ENCODE measurements at regions not wholly inside any gene's neighbourhood (a gene's known extent, or its start where the extent isn't known, plus 50 kb on each side); places are given as distances from the start of the nearest gene placed in this dataset.

DNA sequence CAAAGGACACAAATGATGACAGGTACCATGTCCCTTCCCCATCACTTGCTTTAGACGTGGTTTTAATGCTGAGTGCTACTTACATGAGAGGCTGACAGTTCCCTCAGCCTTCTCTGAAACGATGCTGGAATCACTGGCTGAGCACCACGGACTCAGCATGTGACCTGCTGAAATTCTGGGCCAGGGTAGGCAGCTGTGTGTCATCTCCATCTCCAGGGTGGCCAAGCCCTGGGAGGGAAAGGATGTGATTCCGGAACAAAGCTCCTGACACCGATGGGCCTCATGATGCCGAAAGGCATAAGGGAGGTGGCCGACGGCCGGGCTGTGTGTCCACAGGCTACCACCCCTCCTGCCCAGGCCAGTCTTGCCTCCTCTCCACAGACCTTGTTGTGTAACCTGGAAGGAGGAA is 184.3 kb upstream of the CST7 start:
- ChIA-PET CTCF (no interaction called here), POLR2A (no interaction called here)
- FAIRE-seq (no peak), ATAC-seq (no peak), DNase-seq (ENCODE audit: low read depth in 1 of 2, low spot score in 1 of 2) (no peak)
- no peak overlapping the region for H3K4me3 ChIP-seq
- no peaks in the 10 kb centered on the region for H3K4me1 ChIP-seq
- no peak overlapping the region for H3K27ac ChIP-seq
- 60% methylated on average over 9 of the region's 9 CpGs for WGBS (ENCODE audit: missing lambda C conversion rate)
- no peak overlapping the region for H3K4me2 ChIP-seq
- peaks cover 10% of the 10 kb centered on the region; the same call in 2 of the 3 replicates for H3K9me3 ChIP-seq
- TF ChIP-seq EHF (CRISPR knock-in tag; IDR thresholded peaks at IDR 0.05) (no peak), NPAS2 (CRISPR knock-in tag; IDR thresholded peaks at IDR 0.05; ENCODE audit: borderline replicate concordance) (no peak), POLR2AphosphoS2 (conservative IDR thresholded peaks at IDR 0.05; ENCODE audit: low read length) (no peak), JUN (IDR thresholded peaks at IDR 0.05) (no peak), GATA3 (IDR thresholded peaks at IDR 0.05; ENCODE audit: borderline replicate concordance) (no peak)

DNA sequence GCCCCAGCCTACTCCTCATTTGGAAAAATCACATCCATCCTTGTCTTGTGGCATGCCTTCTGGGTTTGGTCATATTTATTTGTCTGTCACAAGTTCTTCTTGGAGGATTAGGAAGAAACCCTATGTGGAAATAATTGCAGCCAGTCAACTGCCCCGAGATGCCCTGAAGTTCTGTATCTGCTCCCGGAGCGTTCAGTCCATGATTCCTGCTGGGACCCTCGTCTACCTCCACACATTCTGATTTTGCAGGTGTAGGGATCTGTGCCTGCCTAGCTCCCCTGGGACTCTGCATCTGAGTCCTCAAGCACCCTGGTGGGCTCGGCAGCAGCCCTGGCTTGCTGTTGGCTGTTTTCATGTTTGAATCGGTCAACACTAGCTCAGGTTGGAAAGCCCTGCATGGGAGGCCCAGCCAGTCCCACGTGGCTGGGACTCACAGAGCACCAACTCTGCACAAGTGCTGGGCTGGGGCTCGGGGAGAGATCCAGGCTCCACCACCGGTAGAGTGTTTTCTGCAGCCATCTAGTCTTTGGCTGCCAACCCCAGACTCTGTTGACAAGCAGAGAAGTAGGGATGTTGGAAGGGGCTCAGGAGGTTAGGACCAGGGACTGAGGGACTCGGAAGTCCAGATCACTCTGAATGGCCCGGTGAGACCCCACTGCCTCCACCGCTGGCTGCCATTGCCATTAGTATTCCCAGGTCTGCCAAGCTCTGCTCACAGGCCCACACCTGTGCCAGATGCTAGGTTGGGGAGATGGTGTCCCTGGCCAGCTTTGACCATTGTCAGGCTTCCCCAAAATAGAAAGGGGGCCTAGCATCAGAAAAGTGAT is 183.5 kb upstream of the CST7 start:
- ATAC-seq (no peak), DNase-seq (ENCODE audit: low read depth in 1 of 2, low spot score in 1 of 2) (no peak), FAIRE-seq (no peak)
- CTCF ChIA-PET: interaction anchor here (2.1 kb wide), 1 partner anchor 16 kb away, joined by 9 read pairs; no protein-coding TSS in a partner anchor
- POLR2A ChIA-PET: no interaction called here
- H3K9me3 ChIP-seq: peaks cover 6% of the 10 kb centered on the region; the same call in 2 of the 3 replicates
- no peak overlapping the region for H3K4me2 ChIP-seq
- H3K27ac ChIP-seq: no peak overlapping the region
- H3K4me3 ChIP-seq: no peak overlapping the region
- H3K4me1 ChIP-seq: no peaks in the 10 kb centered on the region
- 71% methylated on average over 12 of the region's 12 CpGs for WGBS (ENCODE audit: missing lambda C conversion rate)
- TF ChIP-seq SMC3 (IDR thresholded peaks at IDR 0.05) (no peak), TP53 (CRISPR knock-in tag; IDR thresholded peaks at IDR 0.05) (no peak), KDM5A (IDR thresholded peaks at IDR 0.05) (no peak), FOSL2 (IDR thresholded peaks at IDR 0.05) (no peak), FOSL2 (CRISPR knock-in tag; IDR thresholded peaks at IDR 0.05) (no peak), RNF2 (IDR thresholded peaks at IDR 0.05; ENCODE audit: borderline replicate concordance, low read depth) (no peak), MYC (IDR thresholded peaks at IDR 0.05; ENCODE audit: borderline replicate concordance, low read length) (no peak), ZC3H11A (IDR thresholded peaks at IDR 0.05) (no peak), CBX8 (IDR thresholded peaks at IDR 0.05) (no peak), CHD2 (IDR thresholded peaks at IDR 0.05; ENCODE audit: low read length, partially characterized antibody) (no peak), MAFK (IDR thresholded peaks at IDR 0.05; ENCODE audit: partially characterized antibody) (no peak), HOXA7 (CRISPR knock-in tag; IDR thresholded peaks at IDR 0.05) (no peak), POLR2AphosphoS2 (conservative IDR thresholded peaks at IDR 0.05; ENCODE audit: low read length) (no peak), FOSB (CRISPR knock-in tag; IDR thresholded peaks at IDR 0.05) (no peak), CEBPB (IDR thresholded peaks at IDR 0.05) (no peak), FOXS1 (CRISPR knock-in tag; IDR thresholded peaks at IDR 0.05) (no peak)
- TF ChIP-seq, protein P1, sequence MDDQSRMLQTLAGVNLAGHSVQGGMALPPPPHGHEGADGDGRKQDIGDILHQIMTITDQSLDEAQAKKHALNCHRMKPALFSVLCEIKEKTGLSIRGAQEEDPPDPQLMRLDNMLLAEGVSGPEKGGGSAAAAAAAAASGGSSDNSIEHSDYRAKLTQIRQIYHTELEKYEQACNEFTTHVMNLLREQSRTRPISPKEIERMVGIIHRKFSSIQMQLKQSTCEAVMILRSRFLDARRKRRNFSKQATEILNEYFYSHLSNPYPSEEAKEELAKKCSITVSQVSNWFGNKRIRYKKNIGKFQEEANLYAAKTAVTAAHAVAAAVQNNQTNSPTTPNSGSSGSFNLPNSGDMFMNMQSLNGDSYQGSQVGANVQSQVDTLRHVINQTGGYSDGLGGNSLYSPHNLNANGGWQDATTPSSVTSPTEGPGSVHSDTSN (IDR thresholded peaks at IDR 0.05): no peak
- TF ChIP-seq, protein P2, sequence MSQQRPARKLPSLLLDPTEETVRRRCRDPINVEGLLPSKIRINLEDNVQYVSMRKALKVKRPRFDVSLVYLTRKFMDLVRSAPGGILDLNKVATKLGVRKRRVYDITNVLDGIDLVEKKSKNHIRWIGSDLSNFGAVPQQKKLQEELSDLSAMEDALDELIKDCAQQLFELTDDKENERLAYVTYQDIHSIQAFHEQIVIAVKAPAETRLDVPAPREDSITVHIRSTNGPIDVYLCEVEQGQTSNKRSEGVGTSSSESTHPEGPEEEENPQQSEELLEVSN (IDR thresholded peaks at IDR 0.05; ENCODE audit: borderline replicate concordance, low read depth): no peak
- TF ChIP-seq, protein P3, sequence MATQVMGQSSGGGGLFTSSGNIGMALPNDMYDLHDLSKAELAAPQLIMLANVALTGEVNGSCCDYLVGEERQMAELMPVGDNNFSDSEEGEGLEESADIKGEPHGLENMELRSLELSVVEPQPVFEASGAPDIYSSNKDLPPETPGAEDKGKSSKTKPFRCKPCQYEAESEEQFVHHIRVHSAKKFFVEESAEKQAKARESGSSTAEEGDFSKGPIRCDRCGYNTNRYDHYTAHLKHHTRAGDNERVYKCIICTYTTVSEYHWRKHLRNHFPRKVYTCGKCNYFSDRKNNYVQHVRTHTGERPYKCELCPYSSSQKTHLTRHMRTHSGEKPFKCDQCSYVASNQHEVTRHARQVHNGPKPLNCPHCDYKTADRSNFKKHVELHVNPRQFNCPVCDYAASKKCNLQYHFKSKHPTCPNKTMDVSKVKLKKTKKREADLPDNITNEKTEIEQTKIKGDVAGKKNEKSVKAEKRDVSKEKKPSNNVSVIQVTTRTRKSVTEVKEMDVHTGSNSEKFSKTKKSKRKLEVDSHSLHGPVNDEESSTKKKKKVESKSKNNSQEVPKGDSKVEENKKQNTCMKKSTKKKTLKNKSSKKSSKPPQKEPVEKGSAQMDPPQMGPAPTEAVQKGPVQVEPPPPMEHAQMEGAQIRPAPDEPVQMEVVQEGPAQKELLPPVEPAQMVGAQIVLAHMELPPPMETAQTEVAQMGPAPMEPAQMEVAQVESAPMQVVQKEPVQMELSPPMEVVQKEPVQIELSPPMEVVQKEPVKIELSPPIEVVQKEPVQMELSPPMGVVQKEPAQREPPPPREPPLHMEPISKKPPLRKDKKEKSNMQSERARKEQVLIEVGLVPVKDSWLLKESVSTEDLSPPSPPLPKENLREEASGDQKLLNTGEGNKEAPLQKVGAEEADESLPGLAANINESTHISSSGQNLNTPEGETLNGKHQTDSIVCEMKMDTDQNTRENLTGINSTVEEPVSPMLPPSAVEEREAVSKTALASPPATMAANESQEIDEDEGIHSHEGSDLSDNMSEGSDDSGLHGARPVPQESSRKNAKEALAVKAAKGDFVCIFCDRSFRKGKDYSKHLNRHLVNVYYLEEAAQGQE (IDR thresholded peaks at IDR 0.05): no peak

Data from A549 (cell line).